CD14-positive monocyte (primary cell): ENCODE measurements at regions not wholly inside any gene's neighbourhood (a gene's known extent, or its start where the extent isn't known, plus 50 kb on each side); places are given as distances from the start of the nearest gene placed in this dataset.

ENCODE experiments used
- DNase-seq, 3 donors: peaks; one replicate each; pipeline ENCODE4 v3.0.0-alpha.2; 2011 to 2022
- H2AFZ ChIP-seq: 2 replicates; pipeline ENCODE4 v1.6.0; 2012; ENCODE audit warnings: mild to moderate bottlenecking, low read depth, low read length, inconsistent platforms; ENCODE audit not compliant: insufficient read depth, poor library complexity, severe bottlenecking
- H3K27ac ChIP-seq, 2 donors: 1 replicate in 1 of 2; 2 replicates in 1 of 2; pipeline ENCODE4 v1.5.1; 2012 to 2013; ENCODE audit warnings: low read length in 2 of 2, control low read depth in 1 of 2, inconsistent platforms in 1 of 2, low read depth in 1 of 2, mild to moderate bottlenecking in 1 of 2
- H3K27me3 ChIP-seq, 2 donors: one replicate each; pipeline versions ENCODE4 v1.6.0 to v1.6.1; 2011 to 2013; ENCODE audit warnings: low read length in 2 of 2; ENCODE audit not compliant: control insufficient read depth in 2 of 2, insufficient read depth in 2 of 2
- H3K36me3 ChIP-seq, 2 donors: replicated peaks in 1 of 2; 1 replicate in 1 of 2; 2 replicates in 1 of 2; pipeline versions ENCODE4 v1.5.1 to v1.6.1; 2012 to 2013; ENCODE audit warnings: low read length in 2 of 2, control low read depth in 1 of 2, inconsistent platforms in 1 of 2, mild to moderate bottlenecking in 1 of 2; ENCODE audit not compliant: insufficient read depth in 2 of 2, control insufficient read depth in 1 of 2
- H3K4me1 ChIP-seq, 2 donors: 1 replicate in 1 of 2; 2 replicates in 1 of 2; pipeline versions ENCODE4 v1.5.1 to v1.6.1; 2012 to 2013; ENCODE audit warnings: low read length in 2 of 2, control low read depth in 1 of 2, inconsistent platforms in 1 of 2, mild to moderate bottlenecking in 1 of 2, moderate library complexity in 1 of 2; ENCODE audit not compliant: insufficient read depth in 2 of 2, control insufficient read depth in 1 of 2
- H3K4me2 ChIP-seq: replicated peaks from 2 replicates; pipeline ENCODE3; 2012; ENCODE audit warnings: low read length, moderate library complexity, mild to moderate bottlenecking; ENCODE audit not compliant: poor library complexity, severe bottlenecking; ENCODE audit errors: extremely low read depth
- H3K4me3 ChIP-seq, 3 experiments: fragments of 200-600 bp in 1 of 3; sonication (generic) in 1 of 3; replicated peaks in 1 of 3; 1 replicate in 2 of 3; 2 replicates in 1 of 3; pipeline ENCODE4 v1.5.1; 2011 to 2013; ENCODE audit warnings: low read length in 3 of 3, mild to moderate bottlenecking in 3 of 3, control low read depth in 2 of 3, low read depth in 2 of 3, inconsistent platforms in 1 of 3, moderate library complexity in 1 of 3
- H3K79me2 ChIP-seq: 2 replicates; pipeline ENCODE4 v1.6.0; 2012; ENCODE audit warnings: mild to moderate bottlenecking, control low read depth, inconsistent platforms, low read length, moderate library complexity; ENCODE audit not compliant: insufficient read depth
- H3K9ac ChIP-seq: 2 replicates; pipeline ENCODE4 v1.6.0; 2017; ENCODE audit warnings: low read length, mild to moderate bottlenecking; ENCODE audit not compliant: insufficient read depth, poor library complexity, severe bottlenecking
- H3K9me3 ChIP-seq, 2 donors: replicated peaks in 1 of 2; 1 replicate in 1 of 2; 2 replicates in 1 of 2; pipeline versions ENCODE4 v1.5.1 to v1.6.1; 2012 to 2013; ENCODE audit warnings: low read length in 2 of 2, control low read depth in 1 of 2; ENCODE audit not compliant: control insufficient read depth in 1 of 2, insufficient read depth in 1 of 2
- H4K20me1 ChIP-seq: 2 replicates; pipeline ENCODE4 v1.6.0; 2012; ENCODE audit warnings: mild to moderate bottlenecking, low read length, control low read depth, moderate library complexity; ENCODE audit not compliant: insufficient read depth
- H3K27ac Mint-ChIP-seq, 7 donors: one replicate each; pipeline ENCODE4 v1.8.0; 2020; ENCODE audit warnings: mild to moderate bottlenecking in 7 of 7, mixed read lengths in 7 of 7, moderate library complexity in 6 of 7, inconsistent platforms in 2 of 7
- H3K27me3 Mint-ChIP-seq, 3 donors: one replicate each; pipeline ENCODE4 v1.8.0; 2021 to 2022; ENCODE audit warnings: low read depth in 3 of 3, mild to moderate bottlenecking in 3 of 3, mixed read lengths in 3 of 3, moderate library complexity in 3 of 3, inconsistent platforms in 1 of 3
- H3K36me3 Mint-ChIP-seq, 2 donors: one replicate each; pipeline ENCODE4 v1.8.0; 2020; ENCODE audit warnings: mixed read lengths in 2 of 2, inconsistent platforms in 1 of 2, mild to moderate bottlenecking in 1 of 2
- H3K4me1 Mint-ChIP-seq: one replicate; pipeline ENCODE4 v1.8.0; 2020; ENCODE audit warnings: mild to moderate bottlenecking, mixed read lengths
- H3K4me3 Mint-ChIP-seq, 2 donors: one replicate each; pipeline ENCODE4 v1.8.0; 2020; ENCODE audit warnings: mild to moderate bottlenecking in 2 of 2, mixed read lengths in 2 of 2, moderate library complexity in 1 of 2
- H3K9me3 Mint-ChIP-seq, 7 donors: one replicate each; pipeline ENCODE4 v1.8.0; 2020 to 2022; ENCODE audit warnings: mixed read lengths in 7 of 7, mild to moderate bottlenecking in 6 of 7, moderate library complexity in 6 of 7, inconsistent platforms in 2 of 7
- WGBS: methylation state at CpG from one replicate; pipeline ENCODE4 v1.1.5; 2013; ENCODE audit warnings: missing lambda C conversion rate; ENCODE audit not compliant: insufficient coverage; 5-methylcytosine and 5-hydroxymethylcytosine counted together
- intact Hi-C, 2 donors: fragments of 100-400 bp; cut with micrococcal nuclease; formaldehyde crosslinking; loops; one replicate each; pipeline versions ENCODE4 v1.15.0 to v1.15.1; 2023
- TF ChIP-seq, protein P1 (sequence below): fragments of 200-600 bp; IDR thresholded peaks from one replicate; pipeline ENCODE4 v1.8.0; 2022; ENCODE audit warnings: antibody characterized with exemption, mild to moderate bottlenecking

DNA sequence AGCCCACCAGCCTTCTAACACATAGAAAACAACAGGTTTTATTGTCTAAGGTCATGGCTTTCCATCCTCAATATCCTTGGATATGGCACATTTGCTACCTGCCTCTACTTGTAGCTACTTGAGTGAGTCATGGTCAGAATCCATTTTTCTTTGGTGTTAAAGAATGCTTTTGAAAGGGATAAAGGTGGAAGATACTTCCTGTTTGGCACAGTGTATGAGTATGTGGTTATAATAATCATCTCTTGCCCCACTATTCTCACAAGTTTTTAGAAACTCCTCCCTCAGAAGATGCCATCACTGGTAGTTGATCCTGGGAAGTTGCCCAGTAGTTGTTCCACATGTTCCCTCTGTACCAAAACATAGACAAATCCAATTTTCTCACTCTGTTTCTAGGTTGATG is 508.6 kb upstream of the IL12A start:
- Mint-ChIP-seq H3K4me1 (no peaks in the 10 kb centered on the region), H3K9me3 (peaks cover 0 to 4% (median 1%) of the 10 kb centered on the region in 7 donors), H3K36me3 (no peaks in the 10 kb centered on the region), H3K4me3 (no peak overlapping the region), H3K27ac (no peak overlapping the region), H3K27me3 (no peaks in the 10 kb centered on the region)
- H3K4me3 ChIP-seq: no peak overlapping the region
- no peaks in the 10 kb centered on the region for H3K79me2 ChIP-seq
- DNase-seq: no peak
- no peak overlapping the region for H3K4me2 ChIP-seq
- H3K9me3 ChIP-seq: no peaks in the 10 kb centered on the region
- H3K27me3 ChIP-seq: no peaks in the 10 kb centered on the region
- no peak overlapping the region for H2AFZ ChIP-seq
- no peaks in the 10 kb centered on the region for H4K20me1 ChIP-seq
- H3K36me3 ChIP-seq: no peaks in the 10 kb centered on the region
- H3K9ac ChIP-seq: no peak overlapping the region
- H3K27ac ChIP-seq: no peak overlapping the region
- no peaks in the 10 kb centered on the region for H3K4me1 ChIP-seq
- TF ChIP-seq, protein P1, sequence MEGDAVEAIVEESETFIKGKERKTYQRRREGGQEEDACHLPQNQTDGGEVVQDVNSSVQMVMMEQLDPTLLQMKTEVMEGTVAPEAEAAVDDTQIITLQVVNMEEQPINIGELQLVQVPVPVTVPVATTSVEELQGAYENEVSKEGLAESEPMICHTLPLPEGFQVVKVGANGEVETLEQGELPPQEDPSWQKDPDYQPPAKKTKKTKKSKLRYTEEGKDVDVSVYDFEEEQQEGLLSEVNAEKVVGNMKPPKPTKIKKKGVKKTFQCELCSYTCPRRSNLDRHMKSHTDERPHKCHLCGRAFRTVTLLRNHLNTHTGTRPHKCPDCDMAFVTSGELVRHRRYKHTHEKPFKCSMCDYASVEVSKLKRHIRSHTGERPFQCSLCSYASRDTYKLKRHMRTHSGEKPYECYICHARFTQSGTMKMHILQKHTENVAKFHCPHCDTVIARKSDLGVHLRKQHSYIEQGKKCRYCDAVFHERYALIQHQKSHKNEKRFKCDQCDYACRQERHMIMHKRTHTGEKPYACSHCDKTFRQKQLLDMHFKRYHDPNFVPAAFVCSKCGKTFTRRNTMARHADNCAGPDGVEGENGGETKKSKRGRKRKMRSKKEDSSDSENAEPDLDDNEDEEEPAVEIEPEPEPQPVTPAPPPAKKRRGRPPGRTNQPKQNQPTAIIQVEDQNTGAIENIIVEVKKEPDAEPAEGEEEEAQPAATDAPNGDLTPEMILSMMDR: no peak
- intact Hi-C loops: no loop called here

DNA sequence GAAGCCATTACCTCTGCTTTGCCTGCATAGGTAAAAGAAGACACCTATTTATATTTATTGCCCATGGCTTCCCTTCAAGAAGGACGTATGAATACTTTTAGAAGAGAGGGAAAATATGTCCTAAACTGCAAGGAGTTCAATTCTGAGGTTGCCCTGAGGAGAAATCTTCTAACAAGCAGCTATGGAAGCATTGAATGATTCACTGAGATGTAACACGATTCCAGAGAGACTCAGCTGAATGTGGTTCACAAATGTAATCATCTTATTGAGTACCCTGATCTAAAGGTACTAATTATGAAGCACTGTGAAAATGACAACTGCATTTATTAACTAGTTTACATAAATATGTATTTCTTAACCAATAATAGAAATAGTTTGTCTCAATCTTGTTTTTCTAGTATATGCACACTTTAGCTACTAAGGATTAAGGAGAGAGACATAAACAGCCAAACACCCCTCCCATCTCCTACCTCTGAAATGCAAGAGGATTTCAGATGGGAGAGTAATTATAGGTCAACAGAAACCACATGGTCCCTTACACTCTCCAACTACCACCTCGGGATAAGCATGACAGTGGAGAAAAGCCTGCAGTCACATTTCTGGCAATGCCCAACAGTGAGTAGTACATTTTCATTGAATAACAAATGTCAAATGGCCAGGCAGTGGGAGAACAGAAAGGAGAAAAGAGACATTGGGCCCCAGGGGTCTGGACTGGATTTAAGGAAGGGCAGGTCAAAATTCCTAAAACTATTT is 506.2 kb upstream of the IL12A start:
- Histone ChIP-seq H3K27ac (no peak overlapping the region), H2AFZ (no peak overlapping the region), H3K27me3 (no peaks in the 10 kb centered on the region), H4K20me1 (no peaks in the 10 kb centered on the region), H3K4me3 (no peak overlapping the region), H3K4me2 (no peak overlapping the region), H3K4me1 (no peaks in the 10 kb centered on the region), H3K9me3 (no peaks in the 10 kb centered on the region), H3K9ac (no peak overlapping the region), H3K36me3 (no peaks in the 10 kb centered on the region), H3K79me2 (no peaks in the 10 kb centered on the region)
- no peak overlapping the region for H3K4me3 Mint-ChIP-seq
- H3K36me3 Mint-ChIP-seq: no peaks in the 10 kb centered on the region
- peaks cover 0 to 3% (median 0%) of the 10 kb centered on the region in 3 donors for H3K27me3 Mint-ChIP-seq
- H3K9me3 Mint-ChIP-seq: peaks cover 0 to 7% (median 2%) of the 10 kb centered on the region in 7 donors
- intact Hi-C loops: no loop called here
- WGBS: no CpG with 5 or more reads among the region's 3 CpGs
- DNase-seq: no peak
- no peak overlapping the region for H3K27ac Mint-ChIP-seq
- TF ChIP-seq, protein P1: no peak
- no peaks in the 10 kb centered on the region for H3K4me1 Mint-ChIP-seq
